ENCODE measurements at regions not wholly inside any gene's neighbourhood (a gene's known extent, or its start where the extent isn't known, plus 50 kb on each side); places are given as distances from the start of the nearest gene placed in this dataset.

DNA sequence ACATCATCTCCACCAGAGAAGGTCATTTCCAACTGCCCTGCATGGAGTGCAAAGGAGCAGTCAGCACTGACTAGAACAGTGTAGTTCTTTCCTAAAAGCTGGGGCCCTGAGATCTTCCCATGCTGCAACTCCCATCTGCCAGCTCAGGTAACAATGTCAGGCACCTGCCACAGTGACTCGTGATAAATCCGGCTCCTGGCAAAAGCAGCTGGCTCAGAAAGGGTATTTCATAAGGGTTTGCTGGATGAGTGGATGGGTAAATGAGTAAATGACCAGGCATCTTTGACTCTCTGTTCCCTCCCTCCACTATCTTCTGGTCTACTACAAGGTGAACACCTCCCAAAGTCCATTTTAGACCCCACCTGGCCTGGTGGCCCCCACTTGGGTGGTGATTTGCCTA lies 403.6 kb downstream of the NXPE2 start:
- TF ChIP-seq, protein P1, sequence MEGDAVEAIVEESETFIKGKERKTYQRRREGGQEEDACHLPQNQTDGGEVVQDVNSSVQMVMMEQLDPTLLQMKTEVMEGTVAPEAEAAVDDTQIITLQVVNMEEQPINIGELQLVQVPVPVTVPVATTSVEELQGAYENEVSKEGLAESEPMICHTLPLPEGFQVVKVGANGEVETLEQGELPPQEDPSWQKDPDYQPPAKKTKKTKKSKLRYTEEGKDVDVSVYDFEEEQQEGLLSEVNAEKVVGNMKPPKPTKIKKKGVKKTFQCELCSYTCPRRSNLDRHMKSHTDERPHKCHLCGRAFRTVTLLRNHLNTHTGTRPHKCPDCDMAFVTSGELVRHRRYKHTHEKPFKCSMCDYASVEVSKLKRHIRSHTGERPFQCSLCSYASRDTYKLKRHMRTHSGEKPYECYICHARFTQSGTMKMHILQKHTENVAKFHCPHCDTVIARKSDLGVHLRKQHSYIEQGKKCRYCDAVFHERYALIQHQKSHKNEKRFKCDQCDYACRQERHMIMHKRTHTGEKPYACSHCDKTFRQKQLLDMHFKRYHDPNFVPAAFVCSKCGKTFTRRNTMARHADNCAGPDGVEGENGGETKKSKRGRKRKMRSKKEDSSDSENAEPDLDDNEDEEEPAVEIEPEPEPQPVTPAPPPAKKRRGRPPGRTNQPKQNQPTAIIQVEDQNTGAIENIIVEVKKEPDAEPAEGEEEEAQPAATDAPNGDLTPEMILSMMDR (IDR thresholded peaks at IDR 0.05): no peak
- H3K4me3 ChIP-seq: no peak overlapping the region
- H3K36me3 ChIP-seq (ENCODE audit: insufficient read depth in 1 of 2, low read depth in 1 of 2): no peaks in the 10 kb centered on the region
- DNase-seq (peak; percentile 27 to 63), ATAC-seq (peak; percentile 78 to 88 (median 86))
- no peaks in the 10 kb centered on the region for H3K9me3 ChIP-seq
- intact Hi-C loops (cut with DNase I): loop anchor here in 1 of 2 donors (5.0 kb wide), 1 partner anchor 80 kb away; no protein-coding TSS in a partner anchor
- H3K27ac ChIP-seq: no peak overlapping the region
- WGBS, 3 donors: 30 to 37% (median 37%) methylated on average over 2 of the region's 2 CpGs
- H3K4me1 ChIP-seq: peaks cover 9% of the 10 kb centered on the region
- H3K27me3 ChIP-seq (ENCODE audit: insufficient read depth in 3 of 3, low read length in 2 of 3): no peaks in the 10 kb centered on the region

DNA sequence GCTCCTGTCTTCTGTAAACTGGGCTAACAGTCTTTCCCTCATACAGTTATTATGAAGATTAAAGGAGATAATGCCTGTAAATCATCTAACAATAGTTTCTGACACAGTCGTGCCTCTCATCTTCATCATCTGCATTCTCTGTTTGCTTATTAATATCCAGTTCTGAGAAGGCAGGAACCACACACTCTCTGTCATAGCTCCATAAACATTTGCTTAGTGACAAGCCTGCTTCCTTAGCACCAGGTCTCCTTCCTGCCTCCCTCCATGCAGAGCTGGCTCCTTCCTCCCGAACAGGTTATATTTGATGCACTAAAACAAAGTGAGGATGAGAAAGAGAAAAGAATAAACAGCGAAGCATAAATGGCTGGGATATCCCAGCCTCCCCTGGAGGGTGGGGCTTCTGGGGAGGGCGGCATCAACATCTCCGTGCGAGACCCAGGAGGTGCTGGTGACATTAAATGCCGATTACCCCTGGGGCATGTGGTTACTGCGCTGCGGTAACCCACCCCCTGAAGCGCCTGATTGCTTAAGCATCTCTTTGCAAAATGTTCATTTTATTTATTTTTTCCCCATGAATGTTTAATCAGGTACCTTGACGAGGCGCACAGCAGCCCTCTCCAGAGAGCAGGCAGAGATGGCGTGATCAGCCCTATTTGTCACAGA lies 404.9 kb downstream of the NXPE2 start:
- TF ChIP-seq, protein P1 (IDR thresholded peaks at IDR 0.05): no peak
- 68 to 75% (median 70%) methylated on average over 13 of the region's 13 CpGs for WGBS, 3 donors
- no peaks in the 10 kb centered on the region for H3K36me3 ChIP-seq (ENCODE audit: insufficient read depth in 1 of 2, low read depth in 1 of 2)
- H3K9me3 ChIP-seq: no peaks in the 10 kb centered on the region
- no peak overlapping the region for H3K4me3 ChIP-seq
- intact Hi-C loops (cut with DNase I): loop anchor here in 1 of 2 donors (5.0 kb wide), 1 partner anchor 79 kb away; no protein-coding TSS in a partner anchor
- no peak overlapping the region for H3K27ac ChIP-seq
- no peaks in the 10 kb centered on the region for H3K27me3 ChIP-seq (ENCODE audit: insufficient read depth in 3 of 3, low read length in 2 of 3)
- no peak for DNase-seq
- ATAC-seq: peak in 3 of 4 donors; percentile 27 to 56 (median 30)
- H3K4me1 ChIP-seq: peaks cover 9% of the 10 kb centered on the region

- Histone ChIP-seq H3K36me3 (ENCODE audit: insufficient read depth in 1 of 2, low read depth in 1 of 2) (no peaks in the 10 kb centered on the region), H3K9me3 (no peaks in the 10 kb centered on the region), H3K27ac (no peak overlapping the region), H3K4me3 (no peak overlapping the region), H3K27me3 (ENCODE audit: insufficient read depth in 3 of 3, low read length in 2 of 3) (no peaks in the 10 kb centered on the region), H3K4me1 (peaks cover 9% of the 10 kb centered on the region)
- TF ChIP-seq, protein P1 (IDR thresholded peaks at IDR 0.05): no peak
- WGBS, 3 donors: 80 to 86% (median 82%) methylated on average over 4 of the region's 4 CpGs
- intact Hi-C loops (cut with DNase I): loop anchor here in 1 of 2 donors (5.0 kb wide), 1 partner anchor 78 kb away; no protein-coding TSS in a partner anchor
- ATAC-seq: no peak
- no peak for DNase-seq
Observed at GRCh38 chr11:115084231-115084630, 405.9 kb downstream of the NXPE2 start.

DNA sequence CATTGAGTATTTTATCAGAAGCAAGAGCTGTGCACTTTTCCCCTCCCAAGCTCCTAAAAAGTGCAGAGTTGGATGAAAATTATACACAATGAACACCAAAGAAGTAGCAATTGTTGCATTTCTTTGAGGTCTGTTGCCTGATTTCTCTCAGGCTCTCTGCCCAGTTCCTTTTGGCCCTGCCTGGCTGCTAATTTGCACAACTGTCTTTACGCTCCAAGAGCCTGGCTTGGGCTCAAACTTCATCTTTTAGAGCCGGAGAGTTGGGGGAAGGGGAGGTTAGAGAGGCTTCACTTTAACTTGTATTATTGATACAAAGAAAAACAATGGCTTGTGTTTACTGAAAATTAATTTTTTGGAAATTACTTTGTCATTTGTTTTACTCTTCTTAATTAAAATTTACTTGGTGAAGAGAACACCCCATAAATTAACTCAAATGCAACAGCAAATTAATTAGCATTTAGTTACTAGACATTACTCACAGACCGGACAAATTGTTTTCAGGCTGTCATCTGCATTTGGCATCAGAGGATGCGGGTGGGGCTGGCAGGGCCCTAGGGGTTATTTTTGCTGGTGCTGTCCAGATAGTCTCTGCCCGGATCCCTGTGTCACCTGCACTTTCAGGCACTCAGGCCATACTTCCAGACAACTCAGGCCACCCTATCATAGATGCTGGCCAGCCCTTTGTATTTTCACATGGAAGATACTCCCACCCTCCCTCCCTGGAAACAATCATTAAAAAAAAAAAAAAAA lies 407.3 kb downstream of the NXPE2 start:
- no peaks in the 10 kb centered on the region for H3K27me3 ChIP-seq (ENCODE audit: insufficient read depth in 3 of 3, low read length in 2 of 3)
- H3K27ac ChIP-seq: no peak overlapping the region
- TF ChIP-seq, protein P1 (IDR thresholded peaks at IDR 0.05): no peak
- H3K9me3 ChIP-seq: no peaks in the 10 kb centered on the region
- DNase-seq (no peak), ATAC-seq (peak in 2 of 4 donors; percentile 51 to 67)
- 17 to 31% (median 24%) methylated on average over 5 of the region's 5 CpGs for WGBS, 3 donors
- peaks cover 9% of the 10 kb centered on the region for H3K4me1 ChIP-seq
- intact Hi-C loops (cut with DNase I): no loop called here
- H3K36me3 ChIP-seq (ENCODE audit: insufficient read depth in 1 of 2, low read depth in 1 of 2): no peaks in the 10 kb centered on the region
- no peak overlapping the region for H3K4me3 ChIP-seq

Measured in psoas muscle (tissue), 7 donors.